ENCODE measurements at regions not wholly inside any gene's neighbourhood (a gene's known extent, or its start where the extent isn't known, plus 50 kb on each side); places are given as distances from the start of the nearest gene placed in this dataset.
"Not testable (repeated sequence)": the region's sequence is repeated elsewhere in the genome, so short reads cannot be mapped to it uniquely, and the experiment has no call there.

GRCh38 chr21:8419925-8420560 is 2101.3 kb upstream of the TPTE start:
- H3K36me3 ChIP-seq (replicated peaks in 1 of 2; ENCODE audit: control extremely low read depth in 1 of 2, control insufficient read depth in 1 of 2, extremely low read depth in 1 of 2, insufficient read depth in 2 of 2, low read length in 1 of 2); CTCF ChIA-PET; H3K27me3 ChIP-seq (replicated peaks in 1 of 4; ENCODE audit: control extremely low read depth in 1 of 4, control insufficient read depth in 3 of 4, insufficient read depth in 4 of 4, low read length in 3 of 4); H3K4me2 ChIP-seq (replicated peaks; ENCODE audit: low read depth, low read length, poor library complexity, severe bottlenecking); H3K4me3 ChIP-seq (ENCODE audit: control extremely low read depth in 1 of 5, extremely low read depth in 1 of 5, insufficient read depth in 1 of 5, low read depth in 2 of 5, low read length in 4 of 5); H3K4me1 Mint-ChIP-seq; H3K9me3 ChIP-seq (ENCODE audit: control extremely low read depth in 1 of 3, control insufficient read depth in 2 of 3, insufficient read depth in 1 of 3, low read length in 2 of 3); H3K9ac ChIP-seq (ENCODE audit: low read length); H3K9me3 Mint-ChIP-seq (ENCODE audit: insufficient read depth); H3K4me1 ChIP-seq (ENCODE audit: control insufficient read depth in 2 of 2, insufficient read depth in 2 of 2, low read length in 2 of 2); POLR2A ChIA-PET; DNase-seq; H3K79me2 ChIP-seq (ENCODE audit: control insufficient read depth, insufficient read depth, low read length); H3K27me3 Mint-ChIP-seq; H4K20me1 ChIP-seq (ENCODE audit: control insufficient read depth, insufficient read depth, low read length, poor library complexity, severe bottlenecking); H3K27ac Mint-ChIP-seq; H3K27ac ChIP-seq (ENCODE audit: low read length in 2 of 2); H2AFZ ChIP-seq (ENCODE audit: insufficient read depth, low read depth, low read length, poor library complexity, severe bottlenecking); H3K4me3 Mint-ChIP-seq; intact Hi-C loops (cut with micrococcal nuclease): not testable (repeated sequence)
- no CpG with 5 or more reads among the region's 2 CpGs for WGBS (ENCODE audit: insufficient coverage)
- peak; percentile 52 for TF ChIP-seq CTCF (IDR thresholded peaks at IDR 0.05)
- peak; percentile 77 for ATAC-seq (ENCODE audit: low read depth)

- H3K36me3 ChIP-seq (replicated peaks in 1 of 2; ENCODE audit: control extremely low read depth in 1 of 2, control insufficient read depth in 1 of 2, extremely low read depth in 1 of 2, insufficient read depth in 2 of 2, low read length in 1 of 2); H2AFZ ChIP-seq (ENCODE audit: insufficient read depth, low read depth, low read length, poor library complexity, severe bottlenecking); H3K9me3 ChIP-seq (ENCODE audit: control extremely low read depth in 1 of 3, control insufficient read depth in 2 of 3, insufficient read depth in 1 of 3, low read length in 2 of 3); H3K4me1 ChIP-seq (ENCODE audit: control insufficient read depth in 2 of 2, insufficient read depth in 2 of 2, low read length in 2 of 2); intact Hi-C loops (cut with micrococcal nuclease); H3K4me3 Mint-ChIP-seq; H3K9ac ChIP-seq (ENCODE audit: low read length); H3K4me3 ChIP-seq (ENCODE audit: control extremely low read depth in 1 of 5, extremely low read depth in 1 of 5, insufficient read depth in 1 of 5, low read depth in 2 of 5, low read length in 4 of 5); H3K4me2 ChIP-seq (replicated peaks; ENCODE audit: low read depth, low read length, poor library complexity, severe bottlenecking); H4K20me1 ChIP-seq (ENCODE audit: control insufficient read depth, insufficient read depth, low read length, poor library complexity, severe bottlenecking); H3K27ac Mint-ChIP-seq; H3K9me3 Mint-ChIP-seq (ENCODE audit: insufficient read depth); H3K27me3 ChIP-seq (replicated peaks in 1 of 4; ENCODE audit: control extremely low read depth in 1 of 4, control insufficient read depth in 3 of 4, insufficient read depth in 4 of 4, low read length in 3 of 4); H3K79me2 ChIP-seq (ENCODE audit: control insufficient read depth, insufficient read depth, low read length); H3K27me3 Mint-ChIP-seq; CTCF ChIA-PET; DNase-seq; H3K4me1 Mint-ChIP-seq; POLR2A ChIA-PET; H3K27ac ChIP-seq (ENCODE audit: low read length in 2 of 2): not testable (repeated sequence)
- WGBS (ENCODE audit: insufficient coverage), result no CpG with 5 or more reads among the region's 47 CpGs
- peak; percentile 37 for ATAC-seq (ENCODE audit: low read depth)
Measured at GRCh38 chr21:8427790-8428667, 2093.4 kb upstream of the TPTE start.

- H2AFZ ChIP-seq (ENCODE audit: insufficient read depth, low read depth, low read length, poor library complexity, severe bottlenecking); CTCF ChIA-PET: not testable (repeated sequence)
Measured at GRCh38 chr21:8428668-8429456, 2092.5 kb upstream of the TPTE start.

More at GRCh38 chr21:8428668-8429456, 2092.5 kb upstream of the TPTE start:
- H3K27ac ChIP-seq (ENCODE audit: low read length in 2 of 2); H3K79me2 ChIP-seq (ENCODE audit: control insufficient read depth, insufficient read depth, low read length); H3K4me2 ChIP-seq (replicated peaks; ENCODE audit: low read depth, low read length, poor library complexity, severe bottlenecking); H3K9me3 Mint-ChIP-seq (ENCODE audit: insufficient read depth); intact Hi-C loops (cut with micrococcal nuclease); H3K27me3 ChIP-seq (replicated peaks in 1 of 4; ENCODE audit: control extremely low read depth in 1 of 4, control insufficient read depth in 3 of 4, insufficient read depth in 4 of 4, low read length in 3 of 4); H3K27ac Mint-ChIP-seq; H3K36me3 ChIP-seq (replicated peaks in 1 of 2; ENCODE audit: control extremely low read depth in 1 of 2, control insufficient read depth in 1 of 2, extremely low read depth in 1 of 2, insufficient read depth in 2 of 2, low read length in 1 of 2); H3K9me3 ChIP-seq (ENCODE audit: control extremely low read depth in 1 of 3, control insufficient read depth in 2 of 3, insufficient read depth in 1 of 3, low read length in 2 of 3); H3K4me1 ChIP-seq (ENCODE audit: control insufficient read depth in 2 of 2, insufficient read depth in 2 of 2, low read length in 2 of 2); POLR2A ChIA-PET; H3K4me3 Mint-ChIP-seq; H3K4me3 ChIP-seq (ENCODE audit: control extremely low read depth in 1 of 5, extremely low read depth in 1 of 5, insufficient read depth in 1 of 5, low read depth in 2 of 5, low read length in 4 of 5); H4K20me1 ChIP-seq (ENCODE audit: control insufficient read depth, insufficient read depth, low read length, poor library complexity, severe bottlenecking); DNase-seq; H3K4me1 Mint-ChIP-seq; H3K9ac ChIP-seq (ENCODE audit: low read length); H3K27me3 Mint-ChIP-seq: not testable (repeated sequence)
- ATAC-seq (ENCODE audit: low read depth), result peak; percentile 64
- WGBS (ENCODE audit: insufficient coverage), result no CpG with 5 or more reads among the region's 43 CpGs
